GM23338 (cell line): ENCODE measurements at regions not wholly inside any gene's neighbourhood (a gene's known extent, or its start where the extent isn't known, plus 50 kb on each side); places are given as distances from the start of the nearest gene placed in this dataset.

Experiments
- CREB1 ChIP-seq: fragments of 250-450 bp; sonication (Bioruptor Pico); IDR thresholded peaks from 2 replicates; pipeline ENCODE4 v1.5.0; 2020; ENCODE audit warnings: low read depth, mild to moderate bottlenecking, moderate library complexity
- CTCF ChIP-seq, 2 experiments: fragments of 200-600 bp in 1 of 2; sonication (generic) in 1 of 2; conservative IDR thresholded peaks; 2 replicates each; pipeline versions ENCODE4 v1.5.1 to v1.6.1; 2016 to 2017; ENCODE audit warnings: antibody characterized with exemption in 2 of 2, low read depth in 2 of 2, mild to moderate bottlenecking in 2 of 2, moderate library complexity in 1 of 2
- ETS1 ChIP-seq: IDR thresholded peaks from 2 replicates; pipeline ENCODE4 v1.6.1; 2016; ENCODE audit warnings: antibody characterized with exemption
- EZH2 ChIP-seq: fragments of 200-600 bp; sonication (generic); IDR thresholded peaks from one replicate; pipeline ENCODE4 v1.8.0; 2017; ENCODE audit warnings: antibody characterized with exemption, mild to moderate bottlenecking, low read depth; ENCODE audit not compliant: unreplicated experiment
- EZH2phosphoT487 ChIP-seq: fragments of 200-600 bp; sonication (generic); IDR thresholded peaks from one replicate; pipeline ENCODE4 v1.8.1; 2018; ENCODE audit warnings: antibody characterized with exemption; ENCODE audit not compliant: unreplicated experiment
- JUNB ChIP-seq: IDR thresholded peaks from one replicate; pipeline ENCODE4 v1.6.1; 2016; ENCODE audit warnings: antibody characterized with exemption; ENCODE audit not compliant: unreplicated experiment
- POLR2AphosphoS5 ChIP-seq: IDR thresholded peaks from 2 replicates; pipeline ENCODE4 v1.6.1; 2016; ENCODE audit warnings: antibody characterized with exemption, low read depth
- REST ChIP-seq: IDR thresholded peaks from one replicate; pipeline ENCODE4 v1.6.1; 2018; ENCODE audit warnings: antibody characterized with exemption; ENCODE audit not compliant: unreplicated experiment
- ZNF114 ChIP-seq: fragments of 250-450 bp; sonication (Bioruptor Pico); IDR thresholded peaks from 2 replicates; pipeline ENCODE4 v1.5.0; 2020; ENCODE audit warnings: mild to moderate bottlenecking, moderate library complexity

GRCh38 chr13:60969656-60970055 is 446.0 kb downstream of the PCDH20 start:
- no peak for TF ChIP-seq EZH2
- no peak for TF ChIP-seq CTCF (conservative IDR thresholded peaks at IDR 0.05; ENCODE audit: low read depth in 2 of 2)
- TF ChIP-seq POLR2AphosphoS5, result no peak
- TF ChIP-seq REST, result no peak
- no peak for TF ChIP-seq CREB1
- TF ChIP-seq EZH2phosphoT487, result no peak
- TF ChIP-seq ZNF114 (CRISPR knock-in tag), result no peak
- TF ChIP-seq JUNB, result no peak
- TF ChIP-seq ETS1, result no peak
